HPDE6-E6E7 (cell line): ENCODE measurements at regions not wholly inside any gene's neighbourhood (a gene's known extent, or its start where the extent isn't known, plus 50 kb on each side); places are given as distances from the start of the nearest gene placed in this dataset.

Source experiments
- DNase-seq: peaks from one replicate; pipeline ENCODE4 v3.0.0; 2011; ENCODE audit warnings: missing footprints; ENCODE audit errors: extremely low spot score

DNA sequence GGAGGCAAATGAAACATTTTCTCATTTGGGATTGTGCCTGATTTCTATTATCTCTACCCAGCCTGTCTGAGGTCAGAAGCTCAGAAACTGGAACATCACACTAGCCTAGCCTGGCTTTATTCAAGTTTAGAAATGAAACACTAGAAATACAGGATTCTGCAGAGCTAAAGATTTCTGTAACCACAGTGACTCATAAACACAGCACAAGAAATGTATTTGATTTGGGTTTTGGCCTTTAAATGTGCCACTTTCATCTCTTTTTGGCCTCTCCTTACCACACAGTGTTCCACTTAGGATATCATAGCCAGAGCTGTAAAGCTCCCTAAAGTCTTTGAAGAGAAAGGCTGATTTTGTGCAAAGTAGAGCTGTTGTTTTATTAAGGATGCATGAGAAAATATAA, 307.5 kb downstream of the EMP1 start:
- DNase-seq: no peak

DNA sequence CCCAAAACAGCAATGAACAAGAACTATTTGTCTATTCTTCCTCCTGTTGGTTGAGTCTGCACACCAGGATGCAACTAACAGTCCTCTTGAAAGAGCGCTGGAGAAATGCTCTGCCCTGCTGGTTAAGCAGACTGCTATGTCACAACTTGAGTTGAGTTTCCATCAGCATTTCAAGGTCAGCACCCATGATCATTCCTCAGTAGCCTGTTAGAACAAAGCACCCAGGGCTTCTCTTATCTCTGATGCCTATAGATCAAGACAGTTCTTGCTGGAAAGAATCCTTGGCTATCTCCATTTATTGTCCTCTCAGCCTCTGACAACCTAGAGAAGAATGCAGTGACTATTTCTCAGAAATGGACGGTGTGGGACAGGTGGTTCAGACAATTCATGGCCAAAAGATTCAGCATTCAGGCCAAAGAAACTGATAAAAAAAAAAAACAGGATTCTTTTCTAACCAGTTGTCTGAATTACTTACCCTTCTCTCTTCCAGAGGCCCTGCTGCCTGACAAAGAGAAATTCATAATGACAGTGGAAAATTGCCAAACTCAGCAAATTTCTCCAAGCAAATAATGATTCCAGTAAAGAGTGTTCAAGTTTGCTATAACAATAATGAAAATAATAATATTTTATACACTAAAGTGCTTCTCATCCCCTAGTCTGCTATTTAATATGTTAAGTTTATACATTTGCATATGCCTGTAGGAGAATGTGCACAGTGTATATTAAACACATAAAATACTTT, 306.7 kb downstream of the EMP1 start:
- DNase-seq: no peak

DNA sequence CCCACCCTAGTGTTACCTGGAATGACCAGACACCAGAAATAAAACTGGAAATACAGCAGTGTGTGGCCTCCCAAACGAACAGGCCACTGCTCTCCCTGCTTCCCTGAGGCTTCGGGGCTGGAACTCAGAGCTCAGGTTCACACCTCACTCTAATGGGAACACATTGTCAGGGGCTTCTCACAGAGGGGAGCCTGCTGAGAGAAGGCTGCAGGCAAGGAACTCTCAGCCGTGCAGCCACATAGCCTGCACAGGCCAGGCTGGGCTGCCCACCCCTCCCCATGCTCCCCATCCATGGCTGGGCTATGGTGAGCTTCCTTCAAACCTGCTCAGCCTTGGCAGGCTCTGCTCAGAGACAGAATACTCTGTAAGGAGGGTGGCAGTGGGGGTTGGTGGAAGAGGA, 302.5 kb downstream of the EMP1 start:
- no peak for DNase-seq

DNA sequence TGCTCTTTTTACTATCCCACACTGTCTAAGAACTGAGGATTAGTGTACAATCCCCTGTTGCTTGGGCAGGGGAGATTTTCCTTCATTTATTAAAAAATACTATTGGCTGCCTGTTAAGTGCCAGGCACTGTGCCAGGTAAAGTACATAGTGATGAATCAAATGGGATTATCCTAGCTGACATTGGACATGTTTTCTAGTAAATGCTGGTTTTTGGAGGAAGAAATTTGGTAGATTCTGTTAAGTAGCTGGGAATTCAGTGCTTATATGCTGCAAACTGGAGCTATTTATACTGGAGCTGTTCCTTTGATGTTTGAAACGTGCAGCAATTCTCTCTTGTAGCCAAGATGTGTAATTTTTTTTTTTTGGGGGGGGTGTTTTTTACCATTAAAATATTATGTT, 299.6 kb downstream of the EMP1 start:
- DNase-seq: no peak

DNA sequence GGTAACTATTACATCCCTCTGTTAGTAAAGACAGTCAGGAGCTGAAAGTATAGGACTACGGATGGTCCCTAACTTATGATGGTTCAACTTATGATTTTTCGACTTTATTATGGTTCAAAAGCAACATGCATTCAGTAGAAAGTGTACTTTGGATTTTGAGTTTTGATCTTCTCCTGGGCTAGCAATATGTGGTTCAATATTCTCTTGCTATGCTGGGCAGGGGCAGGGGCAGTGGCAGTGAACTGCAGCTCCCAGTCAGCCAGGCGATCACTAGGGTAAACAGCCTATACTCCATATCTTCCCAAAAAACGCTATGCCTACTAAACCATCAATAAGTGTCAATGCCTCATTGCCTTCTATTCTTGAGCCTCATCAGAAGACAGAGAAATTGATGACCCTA, 292.7 kb downstream of the EMP1 start:
- no peak for DNase-seq

DNA sequence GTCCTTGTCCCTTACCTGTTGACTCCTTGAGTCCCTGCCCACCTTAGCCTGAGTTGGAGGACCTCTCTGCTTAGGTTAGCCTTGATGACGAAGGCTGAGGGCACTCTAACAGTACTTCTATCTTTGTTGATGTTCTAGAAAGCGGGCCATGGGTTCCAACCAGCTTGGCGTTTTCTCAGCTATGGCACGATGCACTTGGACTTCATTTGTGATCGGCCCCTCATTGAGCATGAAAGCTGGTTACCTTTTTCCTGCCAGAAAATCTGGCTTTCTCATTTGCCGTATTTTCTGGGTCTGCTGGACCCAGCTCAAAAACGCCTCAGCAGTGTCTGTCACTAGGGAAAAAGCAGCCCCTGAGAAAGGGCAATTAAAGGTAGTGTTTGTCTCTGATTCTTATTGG, 290.8 kb downstream of the EMP1 start:
- DNase-seq: no peak

DNA sequence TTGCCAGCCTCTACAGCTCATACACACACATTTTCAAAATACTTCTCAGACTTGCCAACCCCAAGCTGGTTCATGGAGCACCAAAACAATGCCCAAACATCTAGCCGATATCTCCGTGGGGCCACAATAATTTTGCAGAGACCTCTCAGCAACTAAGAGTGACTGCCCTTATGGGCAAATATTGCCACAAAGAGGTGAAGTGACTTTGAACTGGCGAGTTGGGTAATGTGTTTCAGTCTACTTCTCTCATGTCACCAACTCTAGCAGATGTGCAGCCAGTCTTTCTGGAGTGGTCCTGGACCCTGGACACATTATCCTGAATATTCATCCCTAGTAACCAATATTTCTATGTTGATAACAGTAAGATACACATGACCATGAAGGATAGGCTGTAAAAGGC, 290.3 kb downstream of the EMP1 start:
- DNase-seq: no peak

DNA sequence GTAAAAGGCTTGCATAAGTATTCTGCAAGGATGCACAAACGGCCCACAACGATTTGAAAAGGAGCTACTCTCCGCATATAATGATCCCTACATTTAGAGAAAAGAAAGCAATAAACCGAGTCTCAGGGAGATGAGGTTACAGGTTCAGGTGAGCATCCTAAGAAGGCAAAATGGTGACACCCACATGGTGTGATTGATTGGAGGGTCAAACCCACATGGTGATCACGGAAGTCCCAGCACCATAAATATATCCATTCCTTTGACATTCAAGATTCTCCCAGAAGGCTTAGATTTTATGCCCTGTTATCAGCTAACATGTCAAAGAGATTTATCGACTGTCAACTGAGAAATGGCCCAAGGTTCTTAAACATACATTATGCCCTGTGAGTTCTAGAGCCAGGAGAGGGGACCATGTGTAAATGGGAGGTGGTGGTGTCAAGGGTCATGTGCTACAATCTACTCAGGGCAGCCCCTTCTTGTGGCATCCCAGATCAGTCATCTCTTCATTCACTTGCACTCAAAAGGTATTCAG, 282.2 kb downstream of the EMP1 start:
- DNase-seq: no peak

DNA sequence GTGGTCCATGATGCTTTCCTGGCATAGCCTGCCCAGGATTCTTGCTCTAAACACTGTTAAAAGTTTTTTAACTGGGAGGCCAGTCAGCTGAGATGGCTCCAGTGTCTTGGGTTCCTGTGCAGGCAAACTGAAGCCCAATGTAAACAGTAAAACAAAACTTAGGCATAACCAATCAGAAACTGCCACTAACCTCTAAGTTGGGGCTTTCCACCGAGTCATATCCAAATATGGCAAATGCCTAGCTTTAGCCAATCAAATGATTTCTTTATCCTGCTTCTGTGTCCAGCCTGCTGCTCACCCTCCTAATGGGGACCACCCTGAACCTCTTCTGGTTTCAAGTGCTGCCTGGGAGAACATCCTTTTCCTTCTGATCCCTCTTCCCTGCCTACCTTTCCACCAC, 277.9 kb downstream of the EMP1 start:
- no peak for DNase-seq

DNA sequence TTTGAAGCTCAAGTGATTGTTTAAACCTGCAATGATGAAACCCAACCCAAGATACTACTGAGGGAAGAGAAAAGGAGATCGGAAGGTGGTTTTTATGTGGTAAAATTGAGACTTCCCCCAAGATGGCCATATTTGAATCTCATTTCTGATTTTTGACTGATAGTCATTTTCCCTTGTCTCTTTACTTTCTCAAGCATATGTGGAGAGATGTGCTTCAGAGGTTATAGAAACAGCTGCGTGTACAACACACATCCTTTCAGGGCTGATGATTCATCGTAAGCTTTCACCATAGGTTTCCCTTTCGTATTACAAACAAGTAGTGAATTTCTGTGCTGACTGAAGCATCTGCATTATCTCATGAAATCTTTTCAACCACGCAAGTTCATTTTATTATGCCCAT, 276.2 kb downstream of the EMP1 start:
- no peak for DNase-seq

DNA sequence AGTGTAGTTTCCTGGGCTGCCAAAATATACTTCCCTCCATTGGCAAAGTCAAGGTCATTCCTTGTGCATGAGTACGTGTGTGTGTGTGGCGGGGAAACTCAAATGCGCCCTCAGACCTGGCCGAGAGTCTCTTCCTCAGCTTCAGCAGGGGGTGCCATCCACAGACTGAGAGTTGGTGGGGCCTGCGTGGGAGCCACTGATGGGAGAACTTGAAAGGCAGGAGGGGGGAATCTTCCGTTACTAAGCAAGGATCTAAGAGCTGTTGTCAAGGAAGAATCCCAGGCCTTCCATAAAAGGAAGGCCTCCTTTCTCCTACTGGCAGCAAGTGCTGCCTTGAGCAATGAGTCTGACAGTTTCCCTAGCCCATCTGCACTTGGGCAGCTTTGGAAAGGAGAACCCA, 274.9 kb downstream of the EMP1 start:
- no peak for DNase-seq

DNA sequence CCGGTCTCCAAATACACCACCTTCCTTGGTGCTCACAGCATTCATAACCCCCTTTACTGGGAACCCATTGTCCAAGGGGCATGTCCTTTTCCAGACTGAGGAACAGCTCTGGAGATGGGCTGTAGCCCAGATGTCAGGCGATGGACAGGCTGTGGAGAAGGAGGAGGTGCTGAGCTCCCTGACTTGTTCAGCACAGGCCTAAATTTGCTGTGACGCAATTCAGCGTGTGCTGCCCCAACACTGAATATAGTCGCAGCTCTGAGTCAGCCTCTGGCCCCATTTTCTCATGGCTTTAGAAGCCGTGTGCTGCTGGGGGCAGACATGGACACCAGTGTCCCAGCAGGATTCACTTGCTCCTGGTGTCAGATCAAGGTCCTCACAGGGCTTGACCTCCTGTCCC, 269.1 kb downstream of the EMP1 start:
- DNase-seq: no peak

DNA sequence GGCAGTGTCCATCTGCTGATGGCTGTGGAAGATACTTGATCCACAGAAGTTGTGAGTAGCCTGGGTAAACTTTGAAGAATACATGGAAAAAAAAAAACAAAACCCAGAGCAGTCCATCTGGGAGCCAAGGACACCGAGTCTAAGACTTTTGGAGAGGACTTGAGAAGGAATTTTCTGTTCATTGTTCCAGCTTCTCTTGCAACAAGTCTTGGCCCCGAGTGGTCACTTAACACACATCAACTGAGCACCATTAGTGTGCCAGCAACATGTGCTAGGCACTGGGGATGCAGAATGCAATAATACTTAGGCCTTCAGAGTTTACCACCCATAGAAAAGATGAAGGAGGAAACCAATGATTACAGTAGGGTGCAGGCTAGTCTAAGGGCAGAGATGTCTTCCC, 266.7 kb downstream of the EMP1 start:
- DNase-seq: no peak

DNA sequence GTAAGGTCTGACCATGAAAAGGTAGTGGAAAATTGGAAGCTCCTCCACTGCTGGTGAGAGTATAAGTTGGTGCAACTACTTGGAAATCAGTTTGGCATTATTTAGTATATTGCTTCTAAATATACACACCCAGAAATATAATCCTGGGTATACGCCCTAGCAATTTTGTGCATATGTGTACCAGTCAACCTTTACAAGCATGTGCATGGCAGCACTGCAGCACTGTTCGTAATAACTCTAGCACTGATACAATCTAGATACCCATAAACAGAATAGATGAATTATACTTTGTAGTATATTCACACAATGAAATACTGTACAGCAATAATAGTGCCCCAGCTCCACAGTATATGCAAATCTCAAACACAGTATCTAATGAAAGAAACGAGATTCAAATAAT, 265.9 kb downstream of the EMP1 start:
- DNase-seq: no peak

DNA sequence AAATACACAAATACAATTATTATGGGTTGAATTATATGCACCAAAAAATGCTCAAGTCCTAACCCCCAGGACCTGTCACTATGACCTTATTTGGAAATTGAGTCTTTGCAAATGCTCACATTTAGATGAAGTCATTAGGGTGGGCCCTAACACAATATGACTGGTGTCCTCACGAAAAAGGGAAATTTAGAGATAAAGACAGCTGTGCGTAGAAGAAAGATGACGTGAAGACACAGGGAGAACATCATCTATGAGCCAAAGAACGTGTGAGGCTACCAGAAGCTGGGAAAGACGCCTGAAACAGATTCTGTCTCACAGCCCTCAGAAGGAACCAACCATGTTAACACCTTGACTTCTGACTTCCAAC, 259.2 kb downstream of the EMP1 start:
- DNase-seq: no peak

DNA sequence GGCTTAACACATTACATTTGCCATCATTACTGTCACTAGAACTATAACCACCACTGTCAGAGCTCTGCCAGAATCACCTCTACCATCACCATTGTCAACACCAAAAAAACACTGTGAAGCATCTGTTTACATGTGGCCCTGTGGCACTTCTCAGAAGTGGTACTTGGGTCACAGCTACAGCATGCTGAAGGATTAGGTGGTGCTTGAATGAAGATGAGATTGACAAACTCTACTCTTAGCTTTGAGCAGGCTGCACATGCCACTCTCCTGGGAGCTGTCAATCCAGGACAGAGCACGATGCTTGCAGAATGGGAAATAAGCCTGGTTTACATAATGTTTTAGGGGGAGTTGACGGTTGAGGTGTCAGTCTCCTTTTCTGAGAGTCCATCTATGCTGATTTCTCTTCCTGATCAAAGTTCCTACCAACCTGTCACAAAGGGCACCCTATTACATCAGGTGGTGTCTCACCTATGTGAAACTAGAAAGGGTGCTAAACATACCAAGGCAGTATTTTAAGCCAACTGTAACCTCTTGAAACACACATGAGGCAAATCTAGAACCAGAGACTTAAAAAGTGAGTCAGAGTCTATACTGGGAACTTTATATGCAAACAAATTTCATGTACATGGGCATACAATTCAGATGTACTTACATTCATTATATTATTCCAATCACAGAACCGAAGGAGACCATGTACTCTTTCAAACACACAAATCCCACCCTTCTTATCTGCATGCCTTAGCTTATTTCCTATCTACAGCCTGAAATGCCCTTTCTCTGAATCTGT, 258.7 kb downstream of the EMP1 start:
- no peak for DNase-seq

DNA sequence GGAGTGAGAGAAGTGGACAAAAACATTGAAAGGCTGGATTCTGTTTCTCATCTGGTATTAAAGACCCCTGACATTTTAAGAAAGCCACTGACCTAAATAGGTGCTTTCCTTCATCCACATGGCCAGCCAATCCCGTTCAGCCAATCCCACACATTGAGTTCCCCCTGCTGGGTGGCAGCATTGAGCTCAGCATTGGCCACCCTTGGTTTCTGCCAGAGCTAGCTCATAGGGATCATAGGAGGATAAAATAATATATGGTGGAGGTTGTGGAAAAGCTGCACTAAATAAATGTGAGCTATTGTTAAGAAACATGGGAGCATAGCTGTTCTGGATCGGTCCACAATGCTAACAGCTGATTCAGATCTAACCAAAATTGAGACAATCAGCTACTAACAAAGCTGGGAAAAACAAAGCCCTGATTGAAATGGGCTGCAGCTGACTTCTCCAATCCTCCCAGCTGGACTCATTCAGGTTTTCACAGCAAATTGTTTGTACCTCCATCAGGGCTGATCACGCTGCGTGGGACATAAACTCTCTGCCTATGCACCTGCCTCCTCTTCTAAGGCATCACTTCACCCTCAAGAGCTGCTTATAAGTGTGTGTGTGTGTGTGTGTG, 256.5 kb downstream of the EMP1 start:
- no peak for DNase-seq

DNA sequence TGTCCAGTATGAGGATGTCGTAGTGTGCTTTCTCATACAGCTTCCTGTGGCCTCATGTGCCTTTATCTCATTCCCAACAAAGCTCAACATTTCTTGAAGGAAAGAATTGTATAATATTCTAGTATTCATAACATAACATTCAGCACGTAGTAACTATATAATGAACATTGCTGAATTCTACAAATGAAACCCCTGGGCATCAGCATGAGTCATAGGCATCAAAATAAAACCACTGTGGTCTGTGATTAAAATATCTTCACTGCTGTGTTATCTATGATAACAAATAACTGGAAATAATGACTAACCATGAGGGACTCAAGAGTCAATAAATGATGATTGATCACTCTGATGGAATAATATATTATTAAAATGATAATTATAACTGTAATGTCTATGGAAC, 255.2 kb downstream of the EMP1 start:
- DNase-seq: no peak

DNA sequence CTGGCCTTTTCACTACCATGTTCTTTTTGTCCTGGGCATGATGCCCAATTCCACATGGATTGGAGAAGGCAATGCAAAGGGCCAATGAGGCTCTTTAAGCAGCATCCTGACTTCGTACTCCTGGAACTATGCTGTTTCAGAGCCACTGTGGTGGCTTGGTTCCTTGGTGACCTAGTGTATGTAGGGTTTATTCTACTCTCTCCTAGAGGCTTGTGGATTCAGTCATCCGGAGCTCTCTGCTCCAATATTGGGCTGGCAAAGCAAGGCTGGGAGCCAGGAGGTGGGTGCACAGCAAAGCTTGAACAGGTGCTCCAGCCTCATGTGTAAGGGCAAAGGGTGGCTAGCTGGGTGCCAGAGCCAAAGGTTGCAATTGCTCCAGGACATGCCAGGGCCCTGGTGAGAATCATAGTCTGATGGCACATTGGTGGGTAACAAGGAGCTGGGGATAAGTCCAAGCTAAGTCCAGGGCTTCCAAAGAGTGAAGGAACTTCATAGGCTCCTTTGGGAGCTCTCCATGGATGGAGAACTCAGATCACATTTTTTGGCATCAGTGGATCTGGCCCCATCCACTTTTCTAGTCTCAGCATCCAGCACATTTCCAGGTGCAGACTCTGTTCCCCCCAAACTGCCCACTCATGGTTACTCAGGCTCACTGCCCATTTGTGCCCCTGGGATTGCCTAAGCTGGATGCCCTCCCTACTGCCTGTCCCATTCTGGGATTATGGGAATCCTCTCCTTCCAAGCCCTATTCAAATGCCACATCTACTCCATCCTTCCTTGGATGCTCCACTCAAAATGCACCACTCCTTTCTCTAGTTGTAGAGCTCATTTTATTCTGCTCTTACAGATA, 253.9 kb downstream of the EMP1 start:
- DNase-seq: no peak

DNA sequence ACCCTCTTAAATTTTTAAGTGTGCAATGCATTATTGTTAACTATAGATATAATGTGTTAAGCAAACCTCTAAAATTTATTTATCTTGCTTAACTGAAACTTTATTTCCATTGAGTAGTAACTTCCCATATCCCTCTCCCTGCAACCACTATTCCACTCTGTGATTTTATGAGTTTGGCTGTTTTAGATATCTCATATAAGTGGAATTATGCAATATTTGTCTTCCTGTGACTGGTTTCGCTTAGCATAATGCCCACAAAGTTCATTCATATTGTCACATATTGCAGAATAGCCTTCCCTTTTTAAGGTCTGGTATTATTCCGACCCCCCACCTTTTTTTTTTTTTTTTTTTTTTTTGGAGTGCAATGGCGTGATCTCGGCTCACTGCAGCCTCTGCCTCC, 247.6 kb downstream of the EMP1 start:
- no peak for DNase-seq

DNA sequence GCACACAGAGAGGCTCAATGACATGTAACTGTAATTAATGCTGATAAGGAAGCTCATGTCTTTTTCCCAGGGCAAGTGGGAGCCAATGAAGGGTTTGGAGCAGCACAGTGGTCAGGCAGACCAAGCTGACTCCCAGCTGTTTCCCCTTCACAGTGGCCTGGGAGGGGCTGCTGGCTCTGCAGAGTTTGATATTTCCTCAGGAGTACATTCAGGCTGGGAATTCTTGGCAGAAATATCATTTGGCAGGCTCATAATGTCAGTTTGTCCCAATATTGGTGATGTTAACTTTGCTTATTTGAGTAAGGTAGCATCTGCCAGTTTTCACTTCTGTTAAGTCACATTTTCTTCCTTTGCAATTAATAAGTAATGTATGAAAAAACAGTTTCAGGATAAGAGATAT, 247.0 kb downstream of the EMP1 start:
- no peak for DNase-seq

DNA sequence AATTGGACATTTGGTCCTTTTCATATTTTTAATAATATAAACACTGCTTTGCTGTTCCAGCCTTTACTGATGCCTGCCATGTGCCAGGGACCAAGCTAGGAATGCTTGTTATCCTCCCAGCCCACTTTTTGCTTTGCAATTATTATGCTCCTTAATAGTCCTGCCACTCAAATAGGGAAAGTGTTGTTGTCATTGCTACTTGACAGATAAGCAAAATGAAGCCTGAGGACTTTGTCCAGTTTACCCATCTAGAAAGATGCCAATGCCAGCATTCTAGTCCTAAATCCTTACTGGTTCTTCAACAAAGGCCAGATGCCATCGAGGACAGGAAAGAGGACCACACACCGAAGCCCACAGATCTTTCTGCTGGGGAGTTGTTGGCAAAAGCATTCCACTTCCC, 246.5 kb downstream of the EMP1 start:
- DNase-seq: no peak
